OCI-M1 (cell line): ENCODE measurements at regions not wholly inside any gene's neighbourhood (a gene's known extent, or its start where the extent isn't known, plus 50 kb on each side); places are given as distances from the start of the nearest gene placed in this dataset.
"Not testable (repeated sequence)": the region's sequence is repeated elsewhere in the genome, so short reads cannot be mapped to it uniquely, and the experiment has no call there.

Source experiments
- DNase-seq: peaks from one replicate; lab custom pipeline; 2025; lab: John Stamatoyannopoulos, UW

- DNase-seq = no peak
Observed at GRCh38 chr14:48584031-48584430, 908.6 kb upstream of the MDGA2 start.

DNA sequence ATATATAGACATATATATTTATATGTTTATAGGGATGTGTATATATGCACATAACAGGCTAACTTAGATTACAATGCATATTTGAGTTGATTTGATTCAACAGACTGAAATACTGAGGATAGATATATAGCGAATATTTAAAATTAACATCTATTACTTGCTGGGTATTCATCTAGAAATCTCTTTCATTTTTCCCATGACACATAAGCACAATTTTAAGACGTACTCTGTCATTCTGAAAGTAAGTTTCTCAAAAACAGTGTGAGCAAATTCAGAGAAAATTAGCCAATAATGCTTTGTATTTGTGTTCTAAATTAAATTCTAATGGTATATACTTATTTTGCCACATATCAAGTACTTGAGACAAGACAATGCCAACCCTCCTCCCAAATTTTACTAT is 907.5 kb upstream of the MDGA2 start:
- DNase-seq = no peak

GRCh38 chr14:48580692-48581091 is 905.3 kb upstream of the MDGA2 start:
- no peak for DNase-seq

DNA sequence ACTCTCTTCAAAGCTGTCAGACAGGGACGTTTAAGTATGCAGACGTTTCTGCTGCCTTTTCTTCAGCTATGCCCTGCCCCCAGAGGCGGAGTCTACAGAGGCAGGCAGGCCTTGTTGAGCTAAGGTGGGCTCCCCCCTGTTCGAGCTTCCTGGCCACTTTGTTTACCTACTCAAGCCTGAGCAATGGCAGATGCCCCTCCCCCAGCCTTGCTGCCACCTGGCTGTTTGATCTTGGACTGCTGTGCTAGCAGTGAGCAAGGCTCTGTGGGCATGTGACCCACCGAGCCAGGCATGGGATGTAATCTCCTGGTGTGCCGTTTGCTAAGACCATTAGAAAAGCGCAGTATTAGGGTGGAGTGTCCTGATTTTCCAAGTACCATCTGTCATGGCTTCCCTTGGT is 900.4 kb upstream of the MDGA2 start:
- DNase-seq = no peak

GRCh38 chr14:48568688-48569087 is 893.3 kb upstream of the MDGA2 start:
- DNase-seq = no peak

DNA sequence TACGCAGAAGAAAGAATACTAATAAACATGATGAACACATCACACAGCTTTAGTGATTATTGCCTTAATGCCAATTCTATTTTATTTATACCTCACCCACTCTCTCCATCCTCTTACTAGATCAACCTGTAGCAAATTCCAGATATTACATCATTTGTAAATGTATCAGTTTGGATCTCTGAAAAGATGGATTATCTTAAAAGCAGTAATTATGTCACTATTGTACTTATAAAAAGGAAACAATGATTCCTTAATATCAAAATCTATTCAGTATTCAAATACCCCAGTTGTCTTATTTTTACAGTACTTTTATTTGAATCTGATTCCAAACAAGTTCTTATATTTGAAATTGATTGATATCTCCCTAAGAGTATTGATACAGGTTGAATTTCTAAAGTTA is 892.8 kb upstream of the MDGA2 start:
- DNase-seq = no peak

- no peak for DNase-seq
Observed at GRCh38 chr14:48563489-48563888, 888.1 kb upstream of the MDGA2 start.

DNA sequence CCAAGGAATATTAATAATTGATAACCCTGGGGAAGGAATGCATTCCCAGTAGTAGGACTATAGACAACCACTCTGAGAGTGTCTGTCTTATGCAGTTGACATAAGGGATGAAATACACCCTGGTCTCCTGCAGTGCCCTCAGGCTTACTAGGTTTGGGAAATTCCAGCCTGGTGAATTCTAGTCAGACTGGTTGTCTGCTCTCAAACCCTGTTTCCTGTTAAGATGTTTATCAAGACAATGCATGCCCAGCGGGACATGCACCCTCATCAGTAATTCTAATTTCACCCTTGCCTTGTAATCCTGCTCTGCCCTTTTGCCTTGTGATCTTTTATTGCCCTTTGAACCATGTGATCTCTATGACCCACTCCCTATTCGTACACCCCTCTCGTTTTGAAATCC is 886.0 kb upstream of the MDGA2 start:
- not testable (repeated sequence) for DNase-seq

DNA sequence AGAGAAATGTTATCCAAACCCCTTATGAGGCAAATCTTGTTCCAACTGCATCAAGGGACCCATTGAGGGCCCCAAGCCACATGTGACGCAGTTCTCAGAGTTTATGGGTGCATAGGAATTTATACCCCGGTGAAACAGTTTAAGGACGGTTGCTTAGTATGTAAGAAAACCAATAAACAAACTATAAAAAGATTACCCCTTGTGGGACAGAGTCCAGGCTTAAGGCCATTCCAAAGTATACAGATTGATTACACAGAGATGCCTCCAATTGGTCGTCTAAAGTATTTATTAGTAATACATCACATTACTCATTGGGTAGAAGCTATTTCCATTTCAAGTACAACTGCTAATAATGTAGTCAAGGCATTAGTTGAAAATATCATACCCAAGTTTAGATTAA is 885.0 kb upstream of the MDGA2 start:
- no peak for DNase-seq

DNA sequence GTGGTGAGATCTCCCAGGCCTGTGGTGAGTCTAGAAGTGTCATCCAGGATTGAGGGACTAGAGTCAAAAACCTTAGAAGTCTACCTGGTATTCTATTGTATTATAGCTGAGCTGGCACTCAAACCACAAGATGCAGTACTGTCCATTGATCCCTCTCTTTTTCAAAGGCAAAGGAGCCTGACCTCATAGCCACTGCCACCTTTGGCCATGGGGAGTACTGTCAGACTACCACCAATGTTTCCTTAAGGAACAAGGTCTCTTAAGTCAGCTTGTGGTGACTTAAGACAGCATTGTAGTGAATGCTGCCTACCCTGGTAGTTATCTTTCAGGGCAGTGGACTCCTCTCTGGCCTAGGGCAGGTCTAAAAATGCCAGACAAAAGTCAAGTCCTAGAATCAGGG is 878.0 kb upstream of the MDGA2 start:
- no peak for DNase-seq

GRCh38 chr14:48546996-48547395 is 871.6 kb upstream of the MDGA2 start:
- DNase-seq = peak; percentile 1

DNA sequence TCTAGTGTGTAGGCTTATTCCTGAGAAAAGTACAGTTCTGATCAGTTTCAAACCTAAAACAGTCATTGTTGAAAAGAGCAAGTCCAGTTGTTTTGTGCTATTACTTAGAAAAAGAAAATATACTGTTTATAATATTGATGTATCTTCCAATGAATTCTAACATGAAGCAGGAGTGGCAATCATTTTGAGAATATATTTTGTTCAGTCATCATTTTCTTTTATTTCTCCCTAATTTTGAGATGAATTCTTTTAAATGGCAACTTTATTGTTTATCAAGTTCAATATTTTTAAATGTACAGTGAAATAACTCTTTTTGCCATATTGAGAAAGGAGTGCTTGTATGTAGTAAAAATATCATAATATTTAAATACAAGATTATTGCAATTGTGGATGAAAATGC is 862.2 kb upstream of the MDGA2 start:
- DNase-seq = no peak

DNA sequence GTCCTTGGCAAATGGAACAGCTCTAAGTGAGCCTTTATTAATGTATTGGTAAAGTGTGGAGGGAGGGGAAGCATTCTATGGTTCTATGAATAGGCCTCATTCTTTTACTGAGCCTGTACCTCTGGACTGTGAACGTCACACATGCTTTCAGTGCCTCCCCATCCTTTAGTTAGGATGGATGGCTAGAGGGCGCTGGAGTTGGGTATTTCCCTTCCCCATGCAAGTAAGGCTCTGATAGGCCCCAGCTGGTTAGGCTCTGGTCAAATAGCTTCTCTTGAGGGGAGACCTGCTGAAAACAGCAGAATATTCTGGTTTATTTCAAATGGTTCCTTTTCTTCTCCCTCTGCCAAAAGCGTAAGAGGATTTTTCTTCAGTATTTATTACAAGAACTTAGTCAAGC is 860.9 kb upstream of the MDGA2 start:
- DNase-seq = peak; percentile 2

DNA sequence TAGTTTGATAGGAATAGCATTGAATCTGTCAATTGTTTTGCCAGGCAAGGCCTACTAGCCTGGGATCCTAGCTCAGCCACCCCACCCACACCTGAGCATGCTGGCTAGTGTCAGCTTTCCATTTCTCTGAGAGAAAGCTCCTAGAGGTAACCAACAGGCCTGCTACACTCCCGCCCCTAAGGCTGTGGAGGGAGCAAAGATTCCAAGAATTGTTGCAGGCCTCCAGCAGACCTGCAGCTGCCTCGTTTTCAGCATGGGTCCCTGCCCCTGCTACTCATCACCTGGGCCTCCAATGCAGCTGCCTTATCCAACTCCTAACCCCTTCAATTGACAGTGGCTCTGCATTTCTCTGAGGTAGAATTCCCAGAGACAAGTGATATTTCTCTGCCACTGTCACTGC is 852.4 kb upstream of the MDGA2 start:
- no peak for DNase-seq

GRCh38 chr14:48526307-48526706 is 850.9 kb upstream of the MDGA2 start:
- DNase-seq = no peak

GRCh38 chr14:48504921-48505320 is 829.5 kb upstream of the MDGA2 start:
- DNase-seq = no peak

GRCh38 chr14:48490756-48491155 is 815.4 kb upstream of the MDGA2 start:
- no peak for DNase-seq

- DNase-seq = no peak
Observed at GRCh38 chr14:48473944-48474343, 798.5 kb upstream of the MDGA2 start.

- DNase-seq = no peak
Observed at GRCh38 chr14:48456051-48456450, 780.6 kb upstream of the MDGA2 start.

- no peak for DNase-seq
Observed at GRCh38 chr14:48454887-48455286, 779.5 kb upstream of the MDGA2 start.

GRCh38 chr14:48452437-48452995 is 777.1 kb upstream of the MDGA2 start:
- no peak for DNase-seq

DNA sequence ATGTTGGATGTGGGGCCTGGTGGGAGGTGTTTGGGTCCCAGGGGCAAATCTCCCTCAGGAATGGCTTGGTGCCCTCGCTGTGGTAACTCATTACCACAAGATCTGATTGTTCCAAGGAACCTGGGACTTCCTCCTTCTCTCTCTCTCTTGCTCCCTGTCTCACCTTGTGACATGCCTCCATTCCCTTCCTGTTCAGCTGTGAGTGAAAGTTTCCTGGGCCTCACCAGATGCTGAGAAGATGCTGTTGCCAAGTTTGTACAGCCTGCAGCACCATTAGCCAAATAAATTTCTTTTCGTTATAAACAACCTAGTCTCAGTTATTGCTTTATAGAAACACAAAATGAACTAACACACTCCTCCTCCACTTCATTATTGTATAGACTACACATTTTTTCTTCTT is 759.8 kb upstream of the MDGA2 start:
- no peak for DNase-seq

GRCh38 chr14:48430805-48431204 is 755.4 kb upstream of the MDGA2 start:
- DNase-seq = no peak

DNA sequence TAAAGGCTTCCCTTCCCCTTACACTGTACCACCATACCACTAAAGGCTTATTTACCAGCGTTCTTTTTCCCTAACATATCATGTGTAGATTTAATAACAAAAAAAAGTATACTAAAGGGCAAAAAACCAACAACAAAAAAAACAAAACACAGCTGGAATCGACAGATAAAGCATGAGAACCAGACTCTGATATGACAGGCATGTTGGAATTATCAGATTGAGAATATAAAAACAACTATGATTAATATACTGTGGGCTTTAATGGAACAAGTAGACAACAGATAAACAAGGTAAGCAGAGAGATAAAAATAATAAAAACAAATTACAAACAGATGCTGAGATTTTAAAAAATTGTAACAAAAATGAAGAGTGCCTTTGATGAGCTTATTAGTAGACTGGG is 754.1 kb upstream of the MDGA2 start:
- peak; percentile 1 for DNase-seq
